MM.1S (cell line): ENCODE measurements at regions not wholly inside any gene's neighbourhood (a gene's known extent, or its start where the extent isn't known, plus 50 kb on each side); places are given as distances from the start of the nearest gene placed in this dataset.

ENCODE experiments used
- DNase-seq: peaks from one replicate; pipeline ENCODE4 v3.0.0-alpha.2; 2015
- H2AFZ ChIP-seq: fragments of 300-600 bp; sonication (generic); 2 replicates; pipeline ENCODE4 v1.6.0; 2016; ENCODE audit warnings: antibody characterized with exemption, low read length
- H3F3A ChIP-seq: fragments of 300-600 bp; sonication (generic); 2 replicates; pipeline ENCODE4 v1.6.1; 2016; ENCODE audit warnings: mild to moderate bottlenecking, antibody characterized with exemption, low read length, moderate library complexity, mixed read lengths; ENCODE audit not compliant: insufficient read depth
- H3K27ac ChIP-seq: fragments of 300-600 bp; sonication (generic); 2 replicates; pipeline ENCODE4 v1.5.1; 2016; ENCODE audit warnings: mild to moderate bottlenecking, low read length
- H3K27me3 ChIP-seq: fragments of 300-600 bp; sonication (generic); replicated peaks from 2 replicates; pipeline ENCODE4 v1.6.0; 2016; ENCODE audit warnings: low read length; ENCODE audit not compliant: insufficient read depth
- H3K36me3 ChIP-seq: fragments of 300-600 bp; sonication (generic); replicated peaks from 2 replicates; pipeline ENCODE4 v1.6.1; 2016; ENCODE audit warnings: mild to moderate bottlenecking, low read length, mixed read lengths; ENCODE audit not compliant: insufficient read depth
- H3K4me1 ChIP-seq: fragments of 300-600 bp; sonication (generic); 2 replicates; pipeline ENCODE4 v1.6.1; 2016; ENCODE audit warnings: low read length, mixed read lengths
- H3K4me2 ChIP-seq: fragments of 300-600 bp; sonication (generic); 2 replicates; pipeline ENCODE4 v1.6.0; 2016; ENCODE audit warnings: low read depth, low read length
- H3K4me3 ChIP-seq: fragments of 300-600 bp; sonication (generic); 2 replicates; pipeline ENCODE4 v1.5.1; 2016; ENCODE audit warnings: low read length, mixed read lengths
- H3K79me2 ChIP-seq: fragments of 300-600 bp; sonication (generic); 2 replicates; pipeline ENCODE4 v1.6.1; 2016; ENCODE audit warnings: mixed run types, low read length, mixed read lengths
- H3K9ac ChIP-seq: fragments of 300-600 bp; sonication (generic); 2 replicates; pipeline ENCODE4 v1.6.1; 2016; ENCODE audit warnings: low read length, mixed read lengths
- H3K9me2 ChIP-seq: fragments of 300-600 bp; sonication (generic); replicated peaks from 2 replicates; pipeline ENCODE4 v1.6.1; 2016; ENCODE audit warnings: mild to moderate bottlenecking, low read length, mixed read lengths; ENCODE audit not compliant: insufficient read depth
- H3K9me3 ChIP-seq: fragments of 300-600 bp; sonication (generic); replicated peaks from 2 replicates; pipeline ENCODE4 v1.6.1; 2016; ENCODE audit warnings: mild to moderate bottlenecking, low read length, mixed read lengths; ENCODE audit not compliant: insufficient read depth
- H4K20me1 ChIP-seq: fragments of 300-600 bp; sonication (generic); 2 replicates; pipeline ENCODE4 v1.6.1; 2016; ENCODE audit warnings: mild to moderate bottlenecking, low read length, moderate library complexity, mixed read lengths; ENCODE audit not compliant: insufficient read depth
- EZH2 ChIP-seq: fragments of 300-600 bp; sonication (generic); optimal IDR thresholded peaks from 2 replicates; pipeline ENCODE3; 2017; ENCODE audit warnings: low read depth, mild to moderate bottlenecking, antibody characterized with exemption, low read length, mixed read lengths
- EZH2phosphoT487 ChIP-seq: fragments of 300-600 bp; sonication (generic); IDR thresholded peaks from 2 replicates; pipeline ENCODE4 v1.6.1; 2018; ENCODE audit warnings: antibody characterized with exemption, low read length
- TF ChIP-seq, protein P1 (sequence below): fragments of 300-600 bp; sonication (generic); IDR thresholded peaks from 2 replicates; pipeline ENCODE4 v1.5.1; 2016; ENCODE audit warnings: antibody characterized with exemption, low read length, mixed read lengths

DNA sequence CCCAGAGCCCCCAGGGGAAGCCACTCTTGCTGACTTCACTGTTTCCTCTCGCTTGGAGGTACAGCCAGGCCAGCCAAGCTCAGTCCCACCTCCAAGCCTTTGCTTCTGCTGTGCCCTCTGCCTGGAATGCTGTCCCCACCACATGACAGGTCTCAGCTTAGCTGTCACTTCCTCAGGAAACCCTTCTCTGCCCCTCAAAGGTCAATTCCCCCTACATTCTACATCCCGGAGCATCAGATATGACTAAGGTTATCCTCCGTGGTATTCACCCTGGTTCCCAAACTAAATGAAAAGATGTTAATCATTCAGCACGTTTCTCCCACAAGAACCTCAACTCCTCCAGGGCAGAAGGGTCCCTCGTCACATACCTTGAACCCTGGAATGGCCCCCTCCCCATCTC lies 53.5 kb downstream of the PTPRS start:
- Histone ChIP-seq H3K27me3 (peaks cover 81% of the 10 kb centered on the region), H3K79me2 (no peaks in the 10 kb centered on the region), H3K4me3 (no peak overlapping the region), H3F3A (no peaks in the 10 kb centered on the region), H3K9ac (no peak overlapping the region), H3K9me2 (no peaks in the 10 kb centered on the region), H3K9me3 (no peaks in the 10 kb centered on the region), H4K20me1 (no peaks in the 10 kb centered on the region), H3K4me1 (peaks cover 19% of the 10 kb centered on the region), H2AFZ (0 out of 2 replicates have a peak overlapping the region, but pooled peaks have one; percentile 9), H3K27ac (no peak overlapping the region), H3K4me2 (peak overlapping the region; percentile 27; the same call in 1 of the 2 replicates), H3K36me3 (no peaks in the 10 kb centered on the region)
- TF ChIP-seq, protein P1, sequence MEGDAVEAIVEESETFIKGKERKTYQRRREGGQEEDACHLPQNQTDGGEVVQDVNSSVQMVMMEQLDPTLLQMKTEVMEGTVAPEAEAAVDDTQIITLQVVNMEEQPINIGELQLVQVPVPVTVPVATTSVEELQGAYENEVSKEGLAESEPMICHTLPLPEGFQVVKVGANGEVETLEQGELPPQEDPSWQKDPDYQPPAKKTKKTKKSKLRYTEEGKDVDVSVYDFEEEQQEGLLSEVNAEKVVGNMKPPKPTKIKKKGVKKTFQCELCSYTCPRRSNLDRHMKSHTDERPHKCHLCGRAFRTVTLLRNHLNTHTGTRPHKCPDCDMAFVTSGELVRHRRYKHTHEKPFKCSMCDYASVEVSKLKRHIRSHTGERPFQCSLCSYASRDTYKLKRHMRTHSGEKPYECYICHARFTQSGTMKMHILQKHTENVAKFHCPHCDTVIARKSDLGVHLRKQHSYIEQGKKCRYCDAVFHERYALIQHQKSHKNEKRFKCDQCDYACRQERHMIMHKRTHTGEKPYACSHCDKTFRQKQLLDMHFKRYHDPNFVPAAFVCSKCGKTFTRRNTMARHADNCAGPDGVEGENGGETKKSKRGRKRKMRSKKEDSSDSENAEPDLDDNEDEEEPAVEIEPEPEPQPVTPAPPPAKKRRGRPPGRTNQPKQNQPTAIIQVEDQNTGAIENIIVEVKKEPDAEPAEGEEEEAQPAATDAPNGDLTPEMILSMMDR = no peak
- DNase-seq = no peak

DNA sequence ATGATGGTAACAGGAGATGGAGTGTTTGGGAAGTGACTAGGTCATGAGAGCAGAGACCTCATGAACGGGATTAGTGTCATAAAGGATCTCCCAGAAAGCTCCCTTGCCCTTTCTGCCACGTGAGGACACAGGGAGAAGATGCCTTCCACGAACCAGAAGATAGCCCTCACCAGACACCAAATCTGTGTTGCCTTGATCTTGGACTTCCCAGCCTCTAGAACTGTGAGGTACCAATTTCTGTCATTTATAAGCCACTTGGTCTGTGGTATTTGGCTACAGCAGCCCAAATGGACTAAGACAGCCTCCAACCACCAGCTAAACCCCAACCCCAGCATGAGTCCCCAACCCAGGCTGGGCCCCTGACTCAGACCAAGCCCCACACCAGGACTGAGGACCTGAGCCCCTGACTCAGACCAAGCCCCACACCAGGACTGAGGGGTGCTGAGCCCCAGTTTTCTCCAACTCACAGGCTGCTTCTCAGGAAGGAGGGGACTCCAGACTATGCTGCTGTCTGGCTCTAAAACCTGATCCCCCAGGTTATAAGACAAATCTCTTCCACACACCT lies 54.1 kb downstream of the PTPRS start:
- Histone ChIP-seq H2AFZ (no peak overlapping the region), H3K27ac (no peak overlapping the region), H3K9me2 (no peaks in the 10 kb centered on the region), H3K4me1 (peaks cover 19% of the 10 kb centered on the region), H3F3A (no peaks in the 10 kb centered on the region), H4K20me1 (no peaks in the 10 kb centered on the region), H3K36me3 (no peaks in the 10 kb centered on the region), H3K9me3 (no peaks in the 10 kb centered on the region), H3K79me2 (no peaks in the 10 kb centered on the region), H3K27me3 (peaks cover 81% of the 10 kb centered on the region), H3K4me3 (no peak overlapping the region), H3K9ac (no peak overlapping the region), H3K4me2 (no peak overlapping the region)
- no peak for DNase-seq
- TF ChIP-seq, protein P1 = no peak
- no peak for TF ChIP-seq EZH2phosphoT487
- no peak for TF ChIP-seq EZH2

DNA sequence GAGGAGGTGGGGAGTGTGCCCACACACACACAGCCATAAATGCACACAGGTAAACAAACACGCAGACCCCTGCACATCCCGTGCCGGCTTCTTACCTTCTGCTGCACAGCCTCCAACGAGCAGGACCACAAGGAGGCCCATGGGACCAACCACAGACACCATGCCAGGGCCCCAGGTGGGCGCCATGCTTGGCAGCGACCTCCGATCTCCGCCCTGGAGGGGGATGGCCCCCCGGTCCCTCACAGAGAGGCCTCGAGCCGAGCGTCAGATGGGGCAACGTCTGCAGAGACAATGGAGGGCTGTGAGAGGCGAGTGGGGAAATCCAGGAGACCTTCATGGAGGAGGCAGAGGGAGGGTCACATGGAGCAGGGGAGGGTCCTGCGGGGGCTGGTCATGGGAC lies 54.7 kb downstream of the PTPRS start:
- H3K4me1 ChIP-seq = peaks cover 19% of the 10 kb centered on the region
- no peak overlapping the region for H3K27ac ChIP-seq
- no peak overlapping the region for H3K4me3 ChIP-seq
- no peak overlapping the region for H3K9ac ChIP-seq
- DNase-seq = no peak
- H3K27me3 ChIP-seq = peaks cover 81% of the 10 kb centered on the region
- H3F3A ChIP-seq = no peaks in the 10 kb centered on the region
- H3K36me3 ChIP-seq = no peaks in the 10 kb centered on the region
- no peaks in the 10 kb centered on the region for H3K9me3 ChIP-seq
- no peak overlapping the region for H2AFZ ChIP-seq
- no peaks in the 10 kb centered on the region for H3K79me2 ChIP-seq
- no peak for TF ChIP-seq EZH2
- no peaks in the 10 kb centered on the region for H4K20me1 ChIP-seq
- H3K4me2 ChIP-seq = no peak overlapping the region
- no peaks in the 10 kb centered on the region for H3K9me2 ChIP-seq

DNA sequence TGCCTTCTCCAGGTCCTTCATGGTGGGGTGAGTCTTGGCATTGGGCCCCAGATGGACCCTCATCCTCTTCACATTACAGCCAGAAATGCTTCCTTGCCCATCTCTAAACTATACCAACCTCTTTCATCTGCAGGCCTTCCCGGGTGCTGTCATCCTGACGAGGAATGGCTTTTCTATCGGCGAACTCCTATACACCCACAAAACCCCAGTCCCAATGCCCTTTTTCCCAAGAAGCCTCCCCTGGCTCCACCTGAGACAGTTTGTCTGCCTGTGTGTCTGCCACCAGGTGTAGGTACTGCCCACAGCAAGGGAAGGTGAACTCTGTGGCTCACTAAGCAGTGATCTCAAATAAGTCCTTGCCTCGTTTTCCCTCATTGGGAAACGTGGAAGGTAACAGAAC lies 55.3 kb downstream of the PTPRS start:
- Histone ChIP-seq H4K20me1 (no peaks in the 10 kb centered on the region), H3K9me2 (no peaks in the 10 kb centered on the region), H3K27ac (no peak overlapping the region), H3K9me3 (no peaks in the 10 kb centered on the region), H3F3A (no peaks in the 10 kb centered on the region), H3K9ac (no peak overlapping the region), H2AFZ (no peak overlapping the region), H3K4me1 (peaks cover 19% of the 10 kb centered on the region), H3K36me3 (no peaks in the 10 kb centered on the region), H3K27me3 (peaks cover 81% of the 10 kb centered on the region), H3K4me2 (no peak overlapping the region), H3K79me2 (no peaks in the 10 kb centered on the region), H3K4me3 (no peak overlapping the region)
- TF ChIP-seq EZH2 (no peak), EZH2phosphoT487 (no peak)
- TF ChIP-seq, protein P1 = no peak
- DNase-seq = no peak
